PC-9 (cell line): ENCODE measurements at regions not wholly inside any gene's neighbourhood (a gene's known extent, or its start where the extent isn't known, plus 50 kb on each side); places are given as distances from the start of the nearest gene placed in this dataset.
A peak's percentile ranks its signal among the peaks of the same experiment; 100 is the strongest.

Source experiments
- BruUV-seq: library from RNA; stranded (reverse); fragments of 400-500 nt; replicated peaks from 2 replicates; lab custom pipeline; 2021; lab: Mats Ljungman, UMichigan
- CTCF ChIA-PET: fragments of 300-600 bp; sonication (Branson Sonifier 250); formaldehyde crosslinking; loops from one replicate; lab custom pipeline; 2022; ENCODE audit warnings: antibody characterized with exemption; lab: Charles Lee
- POLR2A ChIA-PET: fragments of 300-600 bp; sonication (Branson Sonifier 250); formaldehyde crosslinking; loops from one replicate; lab custom pipeline; 2022; ENCODE audit warnings: antibody characterized with exemption; ENCODE audit not compliant: unreplicated experiment; lab: Charles Lee
- DNase-seq, 2 experiments: peaks; one replicate each; pipeline versions ENCODE4 v3.0.0 to v3.0.0-alpha.2; 2015 to 2022; ENCODE audit warnings: mixed read lengths in 1 of 2
- H2AFZ ChIP-seq: fragments of 200-600 bp; sonication (generic); 2 replicates; pipeline ENCODE4 v1.8.1; 2017; ENCODE audit warnings: antibody characterized with exemption
- H3F3A ChIP-seq: fragments of 200-600 bp; sonication (generic); 2 replicates; pipeline ENCODE4 v1.8.1; 2017; ENCODE audit warnings: antibody characterized with exemption, mild to moderate bottlenecking, low read depth; ENCODE audit not compliant: insufficient read depth
- H3K27ac ChIP-seq: fragments of 200-600 bp; sonication (generic); 2 replicates; pipeline ENCODE4 v1.6.1; 2016; ENCODE audit warnings: mixed run types
- H3K27me3 ChIP-seq: fragments of 200-600 bp; sonication (generic); 2 replicates; pipeline ENCODE4 v1.6.1; 2016; ENCODE audit warnings: low read depth, mixed run types; ENCODE audit not compliant: insufficient read depth
- H3K36me3 ChIP-seq: fragments of 200-600 bp; sonication (generic); 2 replicates; pipeline ENCODE4 v1.6.1; 2016; ENCODE audit warnings: low read depth, mixed run types
- H3K4me1 ChIP-seq: fragments of 200-600 bp; sonication (generic); replicated peaks from 2 replicates; pipeline ENCODE4 v1.6.1; 2016; ENCODE audit warnings: mixed run types; ENCODE audit not compliant: insufficient read depth
- H3K4me2 ChIP-seq: fragments of 200-600 bp; sonication (generic); 2 replicates; pipeline ENCODE4 v1.6.1; 2017; ENCODE audit warnings: mixed run types
- H3K4me3 ChIP-seq: fragments of 200-600 bp; sonication (generic); 2 replicates; pipeline ENCODE4 v1.6.1; 2016; ENCODE audit warnings: mixed run types
- H3K79me2 ChIP-seq: fragments of 200-600 bp; sonication (generic); 2 replicates; pipeline ENCODE4 v1.6.1; 2017; ENCODE audit warnings: low read depth, mixed run types
- H3K9me2 ChIP-seq: fragments of 200-600 bp; sonication (generic); 2 replicates; pipeline ENCODE4 v1.8.1; 2017; ENCODE audit warnings: mild to moderate bottlenecking; ENCODE audit not compliant: insufficient read depth
- H3K9me3 ChIP-seq: fragments of 200-600 bp; sonication (generic); 2 replicates; pipeline ENCODE4 v1.8.1; 2016; ENCODE audit warnings: low read depth; ENCODE audit not compliant: insufficient read depth
- H4K20me1 ChIP-seq: fragments of 200-600 bp; sonication (generic); 2 replicates; pipeline ENCODE4 v1.8.1; 2017; ENCODE audit not compliant: insufficient read depth
- CTCF ChIP-seq: fragments of 200-600 bp; sonication (generic); conservative IDR thresholded peaks from 2 replicates; pipeline ENCODE4 v1.6.1; 2017; ENCODE audit warnings: mixed run types, antibody characterized with exemption, mild to moderate bottlenecking, moderate library complexity
- EZH2 ChIP-seq: fragments of 200-600 bp; sonication (generic); IDR thresholded peaks from 2 replicates; pipeline ENCODE4 v1.8.0; 2017; ENCODE audit warnings: antibody characterized with exemption, low read depth
- intact Hi-C: fragments of 100-400 bp; cut with micrococcal nuclease; formaldehyde crosslinking; loops from one replicate; pipeline ENCODE4 v1.10.0; 2022; ENCODE audit not compliant: unreplicated experiment

- POLR2A ChIA-PET: no interaction called here
Observed at GRCh38 chr5:6236170-6236793, 142.1 kb downstream of the MED10 start.

GRCh38 chr5:6235726-6236125 lies 142.6 kb downstream of the MED10 start:
- H3K27me3 ChIP-seq: no peaks in the 10 kb centered on the region
- H3K9me3 ChIP-seq: no peaks in the 10 kb centered on the region
- no TSS peak for BruUV-seq
- no peak overlapping the region for H3K4me3 ChIP-seq
- H3K27ac ChIP-seq: peak overlapping the region; percentile 78
- intact Hi-C loops: no loop called here
- no peaks in the 10 kb centered on the region for H3K36me3 ChIP-seq
- no peak for DNase-seq
- peaks cover 15% of the 10 kb centered on the region for H3F3A ChIP-seq
- H2AFZ ChIP-seq: 0 out of 2 replicates have a peak overlapping the region, but pooled peaks have one; percentile 14
- no peaks in the 10 kb centered on the region for H3K9me2 ChIP-seq
- H4K20me1 ChIP-seq: no peaks in the 10 kb centered on the region
- peaks cover 24% of the 10 kb centered on the region for H3K4me1 ChIP-seq
- POLR2A ChIA-PET: no interaction called here
- CTCF ChIA-PET: no interaction called here
- H3K4me2 ChIP-seq: peak overlapping the region; percentile 58
- H3K79me2 ChIP-seq: no peaks in the 10 kb centered on the region
- TF ChIP-seq EZH2 (no peak), CTCF (no peak)

More at GRCh38 chr5:6236170-6236793, 142.1 kb downstream of the MED10 start:
- no peaks in the 10 kb centered on the region for H3K79me2 ChIP-seq
- intact Hi-C loops: no loop called here
- peak overlapping the region; percentile 78 for H3K27ac ChIP-seq
- no peaks in the 10 kb centered on the region for H3K9me3 ChIP-seq
- H3F3A ChIP-seq: peaks cover 15% of the 10 kb centered on the region
- no TSS peak for BruUV-seq
- no peaks in the 10 kb centered on the region for H3K36me3 ChIP-seq
- peaks cover 24% of the 10 kb centered on the region for H3K4me1 ChIP-seq
- H3K4me3 ChIP-seq: no peak overlapping the region; the same call in 1 of the 2 replicates
- no peaks in the 10 kb centered on the region for H3K9me2 ChIP-seq
- H3K27me3 ChIP-seq: no peaks in the 10 kb centered on the region
- H4K20me1 ChIP-seq: no peaks in the 10 kb centered on the region
- DNase-seq: peak in 1 of 2 experiments; percentile 75
- CTCF ChIA-PET: no interaction called here
- 0 out of 2 replicates have a peak overlapping the region, but pooled peaks have one; percentile 15 for H2AFZ ChIP-seq
- TF ChIP-seq EZH2: no peak
- no peak for TF ChIP-seq CTCF
- H3K4me2 ChIP-seq: peak overlapping the region; percentile 58

GRCh38 chr5:6228257-6229250 lies 149.8 kb downstream of the MED10 start:
- peaks cover 8% of the 10 kb centered on the region for H3K27me3 ChIP-seq
- no peaks in the 10 kb centered on the region for H3K9me3 ChIP-seq
- H3K36me3 ChIP-seq: no peaks in the 10 kb centered on the region
- H3K4me1 ChIP-seq: no peaks in the 10 kb centered on the region
- no peaks in the 10 kb centered on the region for H3K79me2 ChIP-seq
- no peaks in the 10 kb centered on the region for H3K9me2 ChIP-seq
- CTCF ChIA-PET: no interaction called here
- intact Hi-C loops: no loop called here
- BruUV-seq: no TSS peak
- no peak overlapping the region for H3K27ac ChIP-seq
- no peaks in the 10 kb centered on the region; the same call in 1 of the 2 replicates for H3F3A ChIP-seq
- no peak for TF ChIP-seq CTCF
- no peak for TF ChIP-seq EZH2
- peak overlapping the region; percentile 36 for H3K4me2 ChIP-seq
- no peaks in the 10 kb centered on the region for H4K20me1 ChIP-seq
- DNase-seq: no peak
- no peak overlapping the region for H2AFZ ChIP-seq
- H3K4me3 ChIP-seq: no peak overlapping the region; the same call in 1 of the 2 replicates
- POLR2A ChIA-PET: no interaction called here
